K562 (cell line): ENCODE measurements at regions not wholly inside any gene's neighbourhood (a gene's known extent, or its start where the extent isn't known, plus 50 kb on each side); places are given as distances from the start of the nearest gene placed in this dataset.

Experiments used
- ATAC-seq: fragments of 200-7000 bp; cut with Tn5 transposase; 3 replicates; pipeline ENCODE4 v1.9.1; 2020; ENCODE audit warnings: moderate library complexity
- BruUV-seq: library from RNA; stranded (reverse); fragments of 400-500 nt; replicated peaks from 2 replicates; lab custom pipeline; 2021; lab: Mats Ljungman, UMichigan
- CTCF ChIA-PET: fragments of 300-600 bp; formaldehyde crosslinking; extraction: SDS; loops from one replicate; lab custom pipeline; 2021; ENCODE audit warnings: low intra/inter-chr PET ratio; lab: Yijun Ruan, JAX
- POLR2A ChIA-PET: fragments of 300-600, 350-650 bp; sonication (Branson Sonifier 250); formaldehyde crosslinking; extraction: SDS; loops from one replicate; lab custom pipeline; 2021; ENCODE audit warnings: antibody characterized with exemption, inconsistent platforms; lab: Yijun Ruan, JAX
- DNase-seq, 4 experiments: peaks; one replicate each; pipeline versions ENCODE4 v3.0.0 to v3.0.0-alpha.2; 2011 to 2018; ENCODE audit warnings: low spot score in 3 of 4, mixed read lengths in 3 of 4; ENCODE audit errors: extremely low read depth in 1 of 4
- FAIRE-seq: peaks from 2 replicates; lab custom pipeline; 2011; peaks lifted over from hg19 to GRCh38; lab: Jason Lieb, UNC
- H2AFZ ChIP-seq: 2 replicates; pipeline ENCODE4 v1.6.0; 2011; ENCODE audit warnings: low read depth, low read length, control low read depth, inconsistent platforms
- H3K27ac ChIP-seq: fragments of 200-600 bp; 3 replicates; pipeline ENCODE4 v1.8.0; 2011; ENCODE audit warnings: low read depth, mild to moderate bottlenecking, control low read depth, inconsistent platforms, low read length, moderate library complexity, mixed read lengths; ENCODE audit errors: extremely low read depth
- H3K27me3 ChIP-seq, 2 experiments: fragments of 300-600 bp in 1 of 2; 2 replicates in 1 of 2; 3 replicates in 1 of 2; pipeline versions ENCODE4 v1.6.0 to v1.8.0; 2011; ENCODE audit warnings: inconsistent platforms in 2 of 2, low read length in 2 of 2, mild to moderate bottlenecking in 1 of 2, mixed read lengths in 1 of 2, moderate library complexity in 1 of 2; ENCODE audit not compliant: control insufficient read depth in 2 of 2, insufficient read depth in 2 of 2
- H3K36me3 ChIP-seq: fragments of 300-600 bp; 3 replicates; pipeline ENCODE4 v1.8.0; 2011; ENCODE audit warnings: mild to moderate bottlenecking, low read length, inconsistent platforms; ENCODE audit not compliant: control insufficient read depth, insufficient read depth
- H3K4me1 ChIP-seq, 2 experiments: fragments of 200-600 bp in 1 of 2; replicated peaks in 1 of 2; 2 replicates in 1 of 2; 3 replicates in 1 of 2; pipeline versions ENCODE4 v1.5.1 to v1.8.0; 2011; ENCODE audit warnings: inconsistent platforms in 2 of 2, low read length in 2 of 2, mild to moderate bottlenecking in 1 of 2, mixed read lengths in 1 of 2, moderate library complexity in 1 of 2; ENCODE audit not compliant: control insufficient read depth in 2 of 2, insufficient read depth in 2 of 2
- H3K4me2 ChIP-seq: 2 replicates; pipeline ENCODE4 v1.6.1; 2011; ENCODE audit warnings: low read length, control low read depth, inconsistent platforms, mixed read lengths; ENCODE audit not compliant: insufficient read depth
- H3K4me3 ChIP-seq: fragments of 200-600 bp; sonication (generic), shearing (Covaris generic); 2 replicates; pipeline ENCODE4 v1.5.1; 2016; ENCODE audit warnings: control low read depth, inconsistent platforms
- H3K79me2 ChIP-seq: fragments of 200-600 bp; 3 replicates; pipeline ENCODE4 v1.8.0; 2011; ENCODE audit warnings: low read length, inconsistent platforms; ENCODE audit not compliant: control insufficient read depth, insufficient read depth
- H3K9ac ChIP-seq, 2 experiments: 2 replicates each; pipeline versions ENCODE4 v1.6.0 to v1.6.1; 2011; ENCODE audit warnings: low read depth in 2 of 2, low read length in 2 of 2, control low read depth in 1 of 2, inconsistent platforms in 1 of 2, mild to moderate bottlenecking in 1 of 2, mixed read lengths in 1 of 2; ENCODE audit not compliant: insufficient read depth in 1 of 2
- H3K9me1 ChIP-seq: one replicate; pipeline ENCODE4 v1.6.0; 2011; ENCODE audit warnings: inconsistent platforms, mild to moderate bottlenecking, low read length, moderate library complexity; ENCODE audit not compliant: control insufficient read depth, insufficient read depth
- H3K9me3 ChIP-seq: replicated peaks from 2 replicates; pipeline ENCODE4 v1.5.1; 2011; ENCODE audit warnings: low read depth, low read length, inconsistent platforms; ENCODE audit not compliant: control insufficient read depth, insufficient read depth
- H4K20me1 ChIP-seq: replicated peaks from 2 replicates; pipeline ENCODE4 v1.6.1; 2011; ENCODE audit warnings: low read length, inconsistent platforms, mixed read lengths; ENCODE audit not compliant: control insufficient read depth, insufficient read depth
- KLF16 ChIP-seq: IDR thresholded peaks from 2 replicates; pipeline ENCODE4 v1.6.1; 2016; ENCODE audit warnings: antibody characterized with exemption
- ZNF23 ChIP-seq: fragments of 250-450 bp; sonication (Bioruptor Pico); IDR thresholded peaks from 2 replicates; pipeline ENCODE4 v1.4.0; 2020; ENCODE audit warnings: mild to moderate bottlenecking
- WGBS: fragments of 100-300 bp; shearing (Covaris generic); methylation state at CpG from one replicate; pipeline ENCODE4 v1.1.6; 2016; ENCODE audit warnings: low coverage, mixed read lengths; ENCODE audit not compliant: insufficient coverage; ENCODE audit errors: missing lambda C conversion rate; 5-methylcytosine and 5-hydroxymethylcytosine counted together
- in situ Hi-C: fragments of 300-500 bp; cut with MboI; formaldehyde crosslinking; loops from 4 replicates; pipeline ENCODE4 v1.15.0; 2018; ENCODE audit warnings: inconsistent platforms, mixed read lengths
- intact Hi-C: fragments of 100-400 bp; cut with micrococcal nuclease; formaldehyde crosslinking; loops from 2 replicates; pipeline ENCODE4 v1.14.2; 2022
- TF ChIP-seq, protein P1 (sequence below), 3 experiments: IDR thresholded peaks in 2 of 3; conservative IDR thresholded peaks in 1 of 3; 2 replicates each; pipeline ENCODE4 v1.5.1; 2011 to 2012; ENCODE audit warnings: low read length in 3 of 3, mild to moderate bottlenecking in 3 of 3, control low read depth in 2 of 3, improper control_type of control experiment in 1 of 3, inconsistent platforms in 1 of 3, low read depth in 1 of 3, mixed read lengths in 1 of 3, moderate library complexity in 1 of 3; ENCODE audit not compliant: insufficient read depth in 2 of 3

- 38% methylated on average over 3 of the region's 3 CpGs for WGBS
Observed at GRCh38 chr10:25768167-25768566, 165.9 kb upstream of the MYO3A start.

More at GRCh38 chr10:25768167-25768566, 165.9 kb upstream of the MYO3A start:
- Histone ChIP-seq H3K36me3 (no peaks in the 10 kb centered on the region), H3K4me1 (peaks cover 0 to 7% of the 10 kb centered on the region in 2 experiments; a peak in 2 of 5 replicates), H3K9me1 (no peaks in the 10 kb centered on the region), H3K4me3 (no peak overlapping the region), H3K79me2 (no peaks in the 10 kb centered on the region), H3K9ac (no peak overlapping the region), H2AFZ (no peak overlapping the region), H3K27ac (no peak overlapping the region), H3K4me2 (no peak overlapping the region), H3K27me3 (no peaks in the 10 kb centered on the region), H3K9me3 (0 out of 2 replicates have a peak, but pooled peaks cover 1% of the 10 kb centered on the region), H4K20me1 (no peaks in the 10 kb centered on the region)
- in situ Hi-C loops (no loop called here), intact Hi-C loops (no loop called here)
- BruUV-seq, result no TSS peak
- ATAC-seq (peak; percentile 73), DNase-seq (no peak), FAIRE-seq (no peak)
- ChIA-PET POLR2A (interaction anchor here (0.7 kb wide), 1 partner anchor 107 kb away, joined by 3 read pairs; no protein-coding TSS in a partner anchor), CTCF (no interaction called here)
- no peak for TF ChIP-seq ZNF23 (CRISPR knock-in tag)
- TF ChIP-seq KLF16, result no peak
- TF ChIP-seq, protein P1, sequence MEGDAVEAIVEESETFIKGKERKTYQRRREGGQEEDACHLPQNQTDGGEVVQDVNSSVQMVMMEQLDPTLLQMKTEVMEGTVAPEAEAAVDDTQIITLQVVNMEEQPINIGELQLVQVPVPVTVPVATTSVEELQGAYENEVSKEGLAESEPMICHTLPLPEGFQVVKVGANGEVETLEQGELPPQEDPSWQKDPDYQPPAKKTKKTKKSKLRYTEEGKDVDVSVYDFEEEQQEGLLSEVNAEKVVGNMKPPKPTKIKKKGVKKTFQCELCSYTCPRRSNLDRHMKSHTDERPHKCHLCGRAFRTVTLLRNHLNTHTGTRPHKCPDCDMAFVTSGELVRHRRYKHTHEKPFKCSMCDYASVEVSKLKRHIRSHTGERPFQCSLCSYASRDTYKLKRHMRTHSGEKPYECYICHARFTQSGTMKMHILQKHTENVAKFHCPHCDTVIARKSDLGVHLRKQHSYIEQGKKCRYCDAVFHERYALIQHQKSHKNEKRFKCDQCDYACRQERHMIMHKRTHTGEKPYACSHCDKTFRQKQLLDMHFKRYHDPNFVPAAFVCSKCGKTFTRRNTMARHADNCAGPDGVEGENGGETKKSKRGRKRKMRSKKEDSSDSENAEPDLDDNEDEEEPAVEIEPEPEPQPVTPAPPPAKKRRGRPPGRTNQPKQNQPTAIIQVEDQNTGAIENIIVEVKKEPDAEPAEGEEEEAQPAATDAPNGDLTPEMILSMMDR (IDR thresholded peaks at IDR 0.05 in 2 of 3, conservative IDR thresholded peaks at IDR 0.05 in 1 of 3; ENCODE audit: insufficient read depth in 2 of 3, low read depth in 1 of 3, low read length in 3 of 3), result 0 out of 6 replicates have a peak, but pooled peaks of 1 of the 3 experiments have one; percentile 19
